SK-N-SH (cell line): ENCODE measurements at regions not wholly inside any gene's neighbourhood (a gene's known extent, or its start where the extent isn't known, plus 50 kb on each side); places are given as distances from the start of the nearest gene placed in this dataset.

Experiments
- CTCF ChIA-PET: fragments of 300-600, 350-600 bp; formaldehyde crosslinking; extraction: SDS; loops from one replicate; lab custom pipeline; 2021; lab: Yijun Ruan, JAX
- POLR2A ChIA-PET: fragments of 350-600 bp; sonication (Branson Sonifier 250); formaldehyde crosslinking; extraction: SDS; loops from one replicate; lab custom pipeline; 2020; ENCODE audit warnings: antibody characterized with exemption, inconsistent platforms; lab: Yijun Ruan, JAX
- DNase-seq: peaks from one replicate; pipeline ENCODE4 v3.0.0; 2012
- H2AFZ ChIP-seq: fragments of 200-600 bp; sonication (generic); 2 replicates; pipeline ENCODE4 v1.8.1; 2016; ENCODE audit warnings: antibody characterized with exemption, mild to moderate bottlenecking, low read depth
- H3F3A ChIP-seq: fragments of 200-600 bp; sonication (generic); replicated peaks from 2 replicates; pipeline ENCODE3; 2016; ENCODE audit warnings: antibody characterized with exemption, mild to moderate bottlenecking; ENCODE audit not compliant: insufficient read depth
- H3K27ac ChIP-seq, 2 experiments: fragments of 200-500 bp in 1 of 2; fragments of 200-600 bp in 1 of 2; sonication (Bioruptor generic) in 1 of 2; sonication (generic), shearing (Covaris generic) in 1 of 2; 2 replicates each; pipeline versions ENCODE4 v1.5.1 to v1.6.1; 2014 to 2016; ENCODE audit warnings: low read depth in 2 of 2, inconsistent platforms in 1 of 2, low read length in 1 of 2, mild to moderate bottlenecking in 1 of 2, mixed read lengths in 1 of 2
- H3K27me3 ChIP-seq: fragments of 200-600 bp; sonication (generic), shearing (Covaris generic); 2 replicates; pipeline ENCODE4 v1.6.1; 2016; ENCODE audit warnings: mixed run types; ENCODE audit not compliant: insufficient read depth
- H3K36me3 ChIP-seq, 2 experiments: fragments of 200-500 bp in 1 of 2; fragments of 200-600 bp in 1 of 2; sonication (Bioruptor generic) in 1 of 2; sonication (generic) in 1 of 2; replicated peaks in 1 of 2; 2 replicates each; pipeline versions ENCODE3 to v1.5.1; 2014 to 2016; ENCODE audit warnings: low read length in 1 of 2, mild to moderate bottlenecking in 1 of 2; ENCODE audit not compliant: insufficient read depth in 2 of 2, control insufficient read depth in 1 of 2
- H3K4me1 ChIP-seq, 2 experiments: fragments of 200-500 bp in 1 of 2; fragments of 200-600 bp in 1 of 2; sonication (Bioruptor generic) in 1 of 2; sonication (generic), shearing (Covaris generic) in 1 of 2; 2 replicates each; pipeline versions ENCODE4 v1.5.1 to v1.6.1; 2014 to 2016; ENCODE audit warnings: low read depth in 1 of 2, low read length in 1 of 2, mixed run types in 1 of 2; ENCODE audit not compliant: insufficient read depth in 2 of 2, control insufficient read depth in 1 of 2
- H3K4me2 ChIP-seq: fragments of 200-600 bp; sonication (generic), shearing (Covaris generic); 2 replicates; pipeline ENCODE4 v1.6.1; 2017; ENCODE audit warnings: mixed run types
- H3K4me3 ChIP-seq, 2 experiments: fragments of 200-500 bp in 1 of 2; fragments of 200-600 bp in 1 of 2; sonication (Bioruptor generic) in 1 of 2; sonication (generic), shearing (Covaris generic) in 1 of 2; 2 replicates each; pipeline versions ENCODE4 v1.5.1 to v1.8.1; 2014 to 2016; ENCODE audit warnings: low read depth in 2 of 2, inconsistent platforms in 1 of 2, low read length in 1 of 2, mild to moderate bottlenecking in 1 of 2, mixed read lengths in 1 of 2, moderate library complexity in 1 of 2
- H3K79me2 ChIP-seq: fragments of 200-600 bp; sonication (generic); 2 replicates; pipeline ENCODE4 v1.8.1; 2017; ENCODE audit warnings: mild to moderate bottlenecking; ENCODE audit not compliant: insufficient read depth
- H3K9ac ChIP-seq: fragments of 200-600 bp; sonication (generic); 2 replicates; pipeline ENCODE4 v1.6.1; 2017; ENCODE audit warnings: mixed run types
- H3K9me2 ChIP-seq: fragments of 200-600 bp; sonication (generic); 2 replicates; pipeline ENCODE4 v1.6.1; 2017; ENCODE audit warnings: mixed run types
- H3K9me3 ChIP-seq: fragments of 200-600 bp; sonication (generic); 2 replicates; pipeline ENCODE4 v1.6.1; 2017; ENCODE audit warnings: mixed run types, mild to moderate bottlenecking, moderate library complexity
- H4K20me1 ChIP-seq: fragments of 200-600 bp; sonication (generic); 2 replicates; pipeline ENCODE4 v1.6.1; 2017; ENCODE audit warnings: mild to moderate bottlenecking, mixed run types; ENCODE audit not compliant: insufficient read depth
- CHD2 ChIP-seq: fragments of 150-350 bp; IDR thresholded peaks from 2 replicates; pipeline ENCODE4 v1.6.1; 2018; ENCODE audit warnings: low read length; ENCODE audit not compliant: partially characterized antibody
- CTCF ChIP-seq: fragments of 200-600 bp; sonication (generic); IDR thresholded peaks from 2 replicates; pipeline ENCODE4 v1.6.1; 2017; ENCODE audit warnings: antibody characterized with exemption, mild to moderate bottlenecking, moderate library complexity
- FOSL2 ChIP-seq: IDR thresholded peaks from 2 replicates; pipeline ENCODE4 v1.4.0; 2012; ENCODE audit warnings: low read depth, mild to moderate bottlenecking, moderate library complexity, borderline replicate concordance
- FOXM1 ChIP-seq: IDR thresholded peaks from 2 replicates; pipeline ENCODE4 v1.4.0; 2012; ENCODE audit warnings: low read depth, mild to moderate bottlenecking
- GABPA ChIP-seq: IDR thresholded peaks from 2 replicates; pipeline ENCODE4 v1.4.0; 2012; ENCODE audit warnings: low read depth, mild to moderate bottlenecking
- GATA2 ChIP-seq: sonication (generic); formaldehyde crosslinking; IDR thresholded peaks from 2 replicates; pipeline ENCODE4 v1.5.0; 2020; ENCODE audit warnings: mild to moderate bottlenecking, missing genetic modification reagents
- NFIC ChIP-seq: IDR thresholded peaks from 2 replicates; pipeline ENCODE4 v1.4.0; 2012; ENCODE audit warnings: borderline replicate concordance
- RAD21 ChIP-seq: IDR thresholded peaks from 2 replicates; pipeline ENCODE4 v1.6.1; 2012; ENCODE audit warnings: mild to moderate bottlenecking, low read length
- REST ChIP-seq: IDR thresholded peaks from 2 replicates; pipeline ENCODE4 v1.6.1; 2012; ENCODE audit warnings: mild to moderate bottlenecking, low read depth, low read length, moderate library complexity
- RXRA ChIP-seq: IDR thresholded peaks from 2 replicates; pipeline ENCODE4 v1.4.0; 2012; ENCODE audit warnings: low read depth, mild to moderate bottlenecking, borderline replicate concordance
- SIN3A ChIP-seq: IDR thresholded peaks from 2 replicates; pipeline ENCODE4 v1.6.1; 2012; ENCODE audit warnings: low read depth, mild to moderate bottlenecking, low read length, moderate library complexity, borderline replicate concordance
- TCF12 ChIP-seq: IDR thresholded peaks from 2 replicates; pipeline ENCODE4 v1.4.0; 2012
- USF1 ChIP-seq: IDR thresholded peaks from 2 replicates; pipeline ENCODE4 v1.4.0; 2012; ENCODE audit warnings: low read depth, borderline replicate concordance
- WGBS: methylation state at CpG from one replicate; pipeline ENCODE4 v1.1.6; 2017; ENCODE audit warnings: low lambda C conversion rate; 5-methylcytosine and 5-hydroxymethylcytosine counted together

- ChIA-PET POLR2A (no interaction called here), CTCF (interaction anchor here (0.7 to 2.7 kb wide), 6 partner anchors 12 to 196 kb away, joined by 3 to 8 read pairs (median 3); no protein-coding TSS in a partner anchor)
- Histone ChIP-seq H3K9me3 (no peaks in the 10 kb centered on the region), H3K36me3 (no peaks in the 10 kb centered on the region), H3F3A (no peaks in the 10 kb centered on the region), H3K9ac (no peak overlapping the region), H2AFZ (no peak overlapping the region), H3K27me3 (no peaks in the 10 kb centered on the region), H3K4me2 (no peak overlapping the region), H3K79me2 (no peaks in the 10 kb centered on the region), H3K4me3 (no peak overlapping the region), H4K20me1 (no peaks in the 10 kb centered on the region), H3K4me1 (no peaks in the 10 kb centered on the region; a peak in 2 of 4 replicates), H3K9me2 (no peaks in the 10 kb centered on the region), H3K27ac (no peak overlapping the region)
- no peak for DNase-seq
- TF ChIP-seq GATA2 (CRISPR knock-in tag), result no peak
- no peak for TF ChIP-seq FOXM1
- TF ChIP-seq CHD2, result no peak
- no peak for TF ChIP-seq TCF12
- TF ChIP-seq RXRA, result no peak
- WGBS, result 95% methylated on average over 5 of the region's 5 CpGs
Observed at GRCh38 chr6:25042536-25042935, 106.8 kb upstream of the RIPOR2 start.

- H3K9me2 ChIP-seq, result no peaks in the 10 kb centered on the region
- no peaks in the 10 kb centered on the region; a peak in 2 of 4 replicates for H3K4me1 ChIP-seq
- ChIA-PET CTCF (interaction anchor here (0.7 to 2.7 kb wide), 7 partner anchors 10 to 197 kb away, joined by 3 to 8 read pairs (median 5); no protein-coding TSS in a partner anchor), POLR2A (no interaction called here)
- no peaks in the 10 kb centered on the region for H3K36me3 ChIP-seq
- H3K4me2 ChIP-seq, result no peak overlapping the region
- no peak overlapping the region for H2AFZ ChIP-seq
- no peak for DNase-seq
- no peaks in the 10 kb centered on the region for H3K9me3 ChIP-seq
- H3K27me3 ChIP-seq, result no peaks in the 10 kb centered on the region
- H3F3A ChIP-seq, result no peaks in the 10 kb centered on the region
- H3K9ac ChIP-seq, result no peak overlapping the region
- no peak overlapping the region for H3K27ac ChIP-seq
- no peaks in the 10 kb centered on the region for H3K79me2 ChIP-seq
- H3K4me3 ChIP-seq, result no peak overlapping the region
- 95% methylated on average over 1 of the region's 1 CpG for WGBS
- no peak for TF ChIP-seq USF1
- no peak for TF ChIP-seq RAD21
- TF ChIP-seq SIN3A, result no peak
- TF ChIP-seq FOSL2, result no peak
- no peak for TF ChIP-seq GATA2 (CRISPR knock-in tag)
- no peak for TF ChIP-seq CHD2
- TF ChIP-seq GABPA, result no peak
- no peak for TF ChIP-seq CTCF
- no peak for TF ChIP-seq NFIC
- no peak for TF ChIP-seq REST
- no peaks in the 10 kb centered on the region for H4K20me1 ChIP-seq
Observed at GRCh38 chr6:25042984-25043725, 107.4 kb upstream of the RIPOR2 start.
